GM19452 (cell line): ENCODE measurements at regions not wholly inside any gene's neighbourhood (a gene's known extent, or its start where the extent isn't known, plus 50 kb on each side); places are given as distances from the start of the nearest gene placed in this dataset.
"Not testable (repeated sequence)": the region's sequence is repeated elsewhere in the genome, so short reads cannot be mapped to it uniquely, and the experiment has no call there.

Experiments
- ATAC-seq: cut with Tn5 transposase; IDR thresholded peaks from one replicate; pipeline ENCODE4 v1.9.1; 2021; ENCODE audit not compliant: unreplicated experiment

- no peak for ATAC-seq
These were observed 210.9 kb upstream of the NRIP1 start for GRCh38 chr21:15275615-15276235.

GRCh38 chr21:15276243-15276642 lies 211.4 kb upstream of the NRIP1 start:
- ATAC-seq: no peak

GRCh38 chr21:15277466-15277865 lies 212.7 kb upstream of the NRIP1 start:
- ATAC-seq: no peak

GRCh38 chr21:15278279-15278678 lies 213.5 kb upstream of the NRIP1 start:
- no peak for ATAC-seq

- no peak for ATAC-seq
These were observed 214.1 kb upstream of the NRIP1 start for GRCh38 chr21:15278851-15279250.

GRCh38 chr21:15279482-15279881 lies 214.7 kb upstream of the NRIP1 start:
- ATAC-seq: no peak

GRCh38 chr21:15281714-15282113 lies 216.9 kb upstream of the NRIP1 start:
- ATAC-seq: no peak

- ATAC-seq: no peak
These were observed 217.9 kb upstream of the NRIP1 start for GRCh38 chr21:15282665-15283064.

- ATAC-seq: no peak
These were observed 218.3 kb upstream of the NRIP1 start for GRCh38 chr21:15283138-15283537.

- no peak for ATAC-seq
These were observed 219.0 kb upstream of the NRIP1 start for GRCh38 chr21:15283789-15284188.

- no peak for ATAC-seq
These were observed 220.8 kb upstream of the NRIP1 start for GRCh38 chr21:15285556-15285955.

GRCh38 chr21:15289246-15289645 lies 224.4 kb upstream of the NRIP1 start:
- ATAC-seq: no peak

GRCh38 chr21:15289896-15290841 lies 225.4 kb upstream of the NRIP1 start:
- no peak for ATAC-seq

GRCh38 chr21:15291621-15292266 lies 226.9 kb upstream of the NRIP1 start:
- ATAC-seq: no peak

- ATAC-seq: no peak
These were observed 228.4 kb upstream of the NRIP1 start for GRCh38 chr21:15293240-15293639.

- no peak for ATAC-seq
These were observed 231.1 kb upstream of the NRIP1 start for GRCh38 chr21:15295875-15296274.

- ATAC-seq: no peak
These were observed 233.0 kb upstream of the NRIP1 start for GRCh38 chr21:15297824-15298223.

- ATAC-seq: no peak
These were observed 233.5 kb upstream of the NRIP1 start for GRCh38 chr21:15298306-15298705.

GRCh38 chr21:15298755-15299154 lies 234.0 kb upstream of the NRIP1 start:
- ATAC-seq: not testable (repeated sequence)

- no peak for ATAC-seq
These were observed 235.3 kb upstream of the NRIP1 start for GRCh38 chr21:15300131-15300530.

- ATAC-seq: no peak
These were observed 236.2 kb upstream of the NRIP1 start for GRCh38 chr21:15301014-15301413.

- ATAC-seq: no peak
These were observed 236.9 kb upstream of the NRIP1 start for GRCh38 chr21:15301736-15302135.
